ENCODE measurements at regions not wholly inside any gene's neighbourhood (a gene's known extent, or its start where the extent isn't known, plus 50 kb on each side); places are given as distances from the start of the nearest gene placed in this dataset.

DNA sequence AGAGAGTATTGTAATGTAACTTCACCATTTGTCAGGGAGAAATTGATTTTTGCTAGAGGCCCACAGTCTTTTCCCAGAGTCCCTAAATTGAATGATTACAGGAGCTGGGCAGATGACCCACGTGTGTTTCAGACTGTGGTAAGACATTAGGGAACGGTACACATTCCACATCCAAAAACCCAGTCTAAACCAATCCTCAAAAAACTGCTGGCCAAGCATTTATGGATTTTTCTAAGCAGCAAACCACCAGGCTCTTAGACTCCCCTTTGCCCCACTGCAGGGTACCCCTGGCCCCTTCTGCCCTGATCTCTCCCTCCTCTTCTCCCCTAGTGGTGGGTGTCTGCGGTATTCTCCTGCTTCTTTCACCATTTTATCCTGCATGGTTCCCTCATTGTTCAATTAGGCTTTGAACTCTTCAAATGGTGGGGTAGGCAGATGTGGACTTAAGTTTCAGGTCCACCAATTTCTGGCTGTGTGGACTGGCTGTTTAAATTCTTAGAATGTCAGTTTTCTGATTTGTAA, 135.5 kb upstream of the SORCS3 start:
- H3K4me3 ChIP-seq (ENCODE audit: low read length): no peak overlapping the region
- DNase-seq (ENCODE audit: low read depth, low spot score): no peak
- H3K36me3 ChIP-seq (ENCODE audit: control insufficient read depth, insufficient read depth, low read length): no peaks in the 10 kb centered on the region
- H3K4me1 ChIP-seq (ENCODE audit: control insufficient read depth, insufficient read depth, low read length): peaks cover 2% of the 10 kb centered on the region; the same call in 1 of the 2 replicates
- no CpG with 5 or more reads among the region's 3 CpGs for WGBS (ENCODE audit: insufficient coverage, insufficient read length)
- H3K27me3 ChIP-seq (ENCODE audit: control insufficient read depth, insufficient read depth, low read length): no peaks in the 10 kb centered on the region
- H3K27ac ChIP-seq (ENCODE audit: low read length): no peak overlapping the region
- H3K9me3 ChIP-seq (ENCODE audit: control insufficient read depth, insufficient read depth, low read length): no peaks in the 10 kb centered on the region

DNA sequence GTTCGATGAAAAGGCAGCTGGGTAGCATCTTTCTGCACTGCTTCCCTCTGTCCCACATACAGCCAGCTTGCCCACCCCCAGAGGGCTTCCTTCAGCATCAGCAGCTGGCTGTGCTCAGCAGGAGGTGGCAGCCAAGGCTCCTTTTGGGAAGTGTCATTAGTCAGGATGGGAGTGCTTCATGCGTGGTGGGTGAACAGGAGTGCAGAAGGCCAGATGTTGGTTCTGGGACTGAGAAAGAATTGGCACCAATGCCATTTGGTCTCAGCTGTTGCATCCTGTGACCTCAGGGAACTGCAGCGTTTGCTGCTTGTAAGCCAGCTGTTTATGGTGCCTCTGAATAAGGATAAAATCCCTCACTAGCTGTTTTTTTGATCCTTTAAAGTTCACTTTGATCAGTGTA, 131.1 kb upstream of the SORCS3 start:
- WGBS (ENCODE audit: insufficient coverage, insufficient read length): no CpG with 5 or more reads among the region's 3 CpGs
- no peak overlapping the region for H3K27ac ChIP-seq (ENCODE audit: low read length)
- H3K9me3 ChIP-seq (ENCODE audit: control insufficient read depth, insufficient read depth, low read length): no peaks in the 10 kb centered on the region
- no peak overlapping the region for H3K4me3 ChIP-seq (ENCODE audit: low read length)
- no peaks in the 10 kb centered on the region; the same call in 1 of the 2 replicates for H3K4me1 ChIP-seq (ENCODE audit: control insufficient read depth, insufficient read depth, low read length)
- no peak for DNase-seq (ENCODE audit: low read depth, low spot score)
- H3K36me3 ChIP-seq (ENCODE audit: control insufficient read depth, insufficient read depth, low read length): no peaks in the 10 kb centered on the region
- no peaks in the 10 kb centered on the region for H3K27me3 ChIP-seq (ENCODE audit: control insufficient read depth, insufficient read depth, low read length)

DNA sequence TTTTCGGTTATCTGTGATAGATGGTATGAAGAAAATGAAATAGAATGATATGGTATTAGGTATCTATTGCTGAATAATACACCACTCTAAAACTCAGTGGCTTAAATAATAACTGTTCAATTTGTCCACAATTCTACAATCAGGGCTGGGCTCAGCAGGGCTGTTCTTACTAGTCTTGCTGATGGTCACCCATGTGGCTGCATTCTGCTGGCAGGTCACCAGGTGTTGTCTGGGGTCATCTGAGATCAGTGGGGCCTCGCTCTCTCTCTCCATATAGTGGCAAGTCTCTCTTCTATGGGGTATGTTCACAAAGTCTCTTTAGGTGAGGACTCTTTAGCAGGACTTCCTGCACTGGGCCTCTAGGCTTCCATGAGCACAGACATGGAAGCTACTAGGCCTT, 130.4 kb upstream of the SORCS3 start:
- H3K9me3 ChIP-seq (ENCODE audit: control insufficient read depth, insufficient read depth, low read length): no peaks in the 10 kb centered on the region
- H3K27me3 ChIP-seq (ENCODE audit: control insufficient read depth, insufficient read depth, low read length): no peaks in the 10 kb centered on the region
- no peaks in the 10 kb centered on the region for H3K36me3 ChIP-seq (ENCODE audit: control insufficient read depth, insufficient read depth, low read length)
- no peaks in the 10 kb centered on the region; the same call in 1 of the 2 replicates for H3K4me1 ChIP-seq (ENCODE audit: control insufficient read depth, insufficient read depth, low read length)
- DNase-seq (ENCODE audit: low read depth, low spot score): no peak
- WGBS (ENCODE audit: insufficient coverage, insufficient read length): no CpG with 5 or more reads among the region's 2 CpGs
- no peak overlapping the region for H3K4me3 ChIP-seq (ENCODE audit: low read length)
- H3K27ac ChIP-seq (ENCODE audit: low read length): no peak overlapping the region

- peaks cover 3% of the 10 kb centered on the region; the same call in 1 of the 2 replicates for H3K4me1 ChIP-seq (ENCODE audit: control insufficient read depth, insufficient read depth, low read length)
- no CpG with 5 or more reads among the region's 8 CpGs for WGBS (ENCODE audit: insufficient coverage, insufficient read length)
- H3K36me3 ChIP-seq (ENCODE audit: control insufficient read depth, insufficient read depth, low read length): no peaks in the 10 kb centered on the region
- H3K27ac ChIP-seq (ENCODE audit: low read length): no peak overlapping the region
- no peak overlapping the region for H3K4me3 ChIP-seq (ENCODE audit: low read length)
- no peak for DNase-seq (ENCODE audit: low read depth, low spot score)
- no peaks in the 10 kb centered on the region for H3K9me3 ChIP-seq (ENCODE audit: control insufficient read depth, insufficient read depth, low read length)
- no peaks in the 10 kb centered on the region for H3K27me3 ChIP-seq (ENCODE audit: control insufficient read depth, insufficient read depth, low read length)
Measured at GRCh38 chr10:104512800-104513199, 128.3 kb upstream of the SORCS3 start.

GRCh38 chr10:104515678-104516199, 125.4 kb upstream of the SORCS3 start:
- Histone ChIP-seq H3K4me3 (ENCODE audit: low read length) (no peak overlapping the region), H3K4me1 (ENCODE audit: control insufficient read depth, insufficient read depth, low read length) (0 out of 2 replicates have a peak, but pooled peaks cover 3% of the 10 kb centered on the region), H3K9me3 (ENCODE audit: control insufficient read depth, insufficient read depth, low read length) (no peaks in the 10 kb centered on the region), H3K27ac (ENCODE audit: low read length) (no peak overlapping the region), H3K27me3 (ENCODE audit: control insufficient read depth, insufficient read depth, low read length) (no peaks in the 10 kb centered on the region), H3K36me3 (ENCODE audit: control insufficient read depth, insufficient read depth, low read length) (no peaks in the 10 kb centered on the region)
- no peak for DNase-seq (ENCODE audit: low read depth, low spot score)
- WGBS (ENCODE audit: insufficient coverage, insufficient read length): no CpG with 5 or more reads among the region's 2 CpGs

DNA sequence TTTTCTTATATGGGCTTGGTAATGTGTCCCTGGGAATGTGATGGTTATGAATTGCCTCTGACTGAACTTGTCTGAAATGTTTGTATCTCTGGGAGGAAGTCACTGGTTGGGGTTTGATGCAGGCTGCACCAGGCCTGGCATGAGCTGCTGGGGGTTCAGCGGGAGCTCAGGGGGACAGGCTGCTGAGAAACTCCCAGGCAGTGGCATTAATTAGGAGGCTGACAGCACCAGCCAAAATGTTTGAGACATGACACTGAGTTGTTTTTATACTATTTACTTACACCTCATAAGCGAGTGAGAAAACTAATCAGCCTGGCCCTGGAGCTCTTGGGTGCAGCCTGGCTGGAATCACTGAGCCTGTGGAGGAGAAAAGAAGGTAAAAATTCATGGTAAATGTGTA, 124.1 kb upstream of the SORCS3 start:
- DNase-seq (ENCODE audit: low read depth, low spot score): no peak
- no peaks in the 10 kb centered on the region for H3K9me3 ChIP-seq (ENCODE audit: control insufficient read depth, insufficient read depth, low read length)
- no peaks in the 10 kb centered on the region for H3K36me3 ChIP-seq (ENCODE audit: control insufficient read depth, insufficient read depth, low read length)
- H3K27ac ChIP-seq (ENCODE audit: low read length): no peak overlapping the region
- H3K4me3 ChIP-seq (ENCODE audit: low read length): no peak overlapping the region
- no CpG with 5 or more reads among the region's 2 CpGs for WGBS (ENCODE audit: insufficient coverage, insufficient read length)
- H3K27me3 ChIP-seq (ENCODE audit: control insufficient read depth, insufficient read depth, low read length): no peaks in the 10 kb centered on the region
- 0 out of 2 replicates have a peak, but pooled peaks cover 3% of the 10 kb centered on the region for H3K4me1 ChIP-seq (ENCODE audit: control insufficient read depth, insufficient read depth, low read length)

DNA sequence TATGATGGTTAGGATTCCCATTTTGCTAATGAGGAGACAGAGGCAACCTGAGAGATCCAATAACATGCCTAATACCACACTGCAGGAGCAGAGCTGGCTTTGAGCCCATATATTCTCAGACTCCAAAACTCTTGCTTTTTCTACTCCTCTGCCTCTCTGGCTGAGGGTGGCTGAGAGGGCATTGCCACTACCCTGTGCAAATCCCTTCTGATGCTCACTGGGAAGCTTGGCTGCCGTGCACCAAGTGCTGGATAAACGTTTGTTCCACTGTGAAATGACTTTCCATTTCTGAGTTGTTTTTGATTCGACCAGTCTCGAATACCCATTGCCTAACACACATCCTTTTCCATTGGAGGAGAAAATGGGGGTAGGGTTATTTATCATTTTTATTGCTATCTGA, 123.1 kb upstream of the SORCS3 start:
- no CpG with 5 or more reads among the region's 4 CpGs for WGBS (ENCODE audit: insufficient coverage, insufficient read length)
- no peaks in the 10 kb centered on the region for H3K27me3 ChIP-seq (ENCODE audit: control insufficient read depth, insufficient read depth, low read length)
- H3K4me3 ChIP-seq (ENCODE audit: low read length): no peak overlapping the region
- no peak overlapping the region for H3K27ac ChIP-seq (ENCODE audit: low read length)
- DNase-seq (ENCODE audit: low read depth, low spot score): no peak
- H3K4me1 ChIP-seq (ENCODE audit: control insufficient read depth, insufficient read depth, low read length): 0 out of 2 replicates have a peak, but pooled peaks cover 3% of the 10 kb centered on the region
- H3K36me3 ChIP-seq (ENCODE audit: control insufficient read depth, insufficient read depth, low read length): no peaks in the 10 kb centered on the region
- H3K9me3 ChIP-seq (ENCODE audit: control insufficient read depth, insufficient read depth, low read length): no peaks in the 10 kb centered on the region

GRCh38 chr10:104518891-104519290, 122.2 kb upstream of the SORCS3 start:
- Histone ChIP-seq H3K27ac (ENCODE audit: low read length) (no peak overlapping the region), H3K36me3 (ENCODE audit: control insufficient read depth, insufficient read depth, low read length) (no peaks in the 10 kb centered on the region), H3K9me3 (ENCODE audit: control insufficient read depth, insufficient read depth, low read length) (no peaks in the 10 kb centered on the region), H3K27me3 (ENCODE audit: control insufficient read depth, insufficient read depth, low read length) (no peaks in the 10 kb centered on the region), H3K4me3 (ENCODE audit: low read length) (no peak overlapping the region), H3K4me1 (ENCODE audit: control insufficient read depth, insufficient read depth, low read length) (0 out of 2 replicates have a peak, but pooled peaks cover 3% of the 10 kb centered on the region)
- no peak for DNase-seq (ENCODE audit: low read depth, low spot score)
- no CpG with 5 or more reads among the region's 6 CpGs for WGBS (ENCODE audit: insufficient coverage, insufficient read length)

DNA sequence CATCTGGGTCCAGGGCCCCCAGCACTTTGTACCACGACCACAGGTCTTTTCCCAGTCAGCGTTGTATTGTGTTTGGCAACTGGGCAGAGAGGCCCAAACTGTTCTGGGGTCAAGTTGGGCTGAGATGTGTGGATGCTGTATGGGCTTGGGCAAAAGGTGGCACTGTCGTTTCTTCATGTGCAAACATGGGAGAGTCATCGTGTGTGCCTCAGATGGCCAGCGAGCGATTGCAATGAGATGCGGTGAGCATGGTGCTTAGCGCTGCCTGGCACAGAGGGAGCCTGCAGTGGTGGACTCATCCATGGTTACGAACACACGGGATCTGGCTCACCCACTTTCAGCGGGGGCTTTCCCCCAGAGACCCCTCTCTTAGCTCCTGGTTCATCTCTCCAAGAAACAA, 120.4 kb upstream of the SORCS3 start:
- no CpG with 5 or more reads among the region's 11 CpGs for WGBS (ENCODE audit: insufficient coverage, insufficient read length)
- Histone ChIP-seq H3K9me3 (ENCODE audit: control insufficient read depth, insufficient read depth, low read length) (no peaks in the 10 kb centered on the region), H3K4me1 (ENCODE audit: control insufficient read depth, insufficient read depth, low read length) (0 out of 2 replicates have a peak, but pooled peaks cover 3% of the 10 kb centered on the region), H3K27ac (ENCODE audit: low read length) (no peak overlapping the region), H3K36me3 (ENCODE audit: control insufficient read depth, insufficient read depth, low read length) (no peaks in the 10 kb centered on the region), H3K4me3 (ENCODE audit: low read length) (no peak overlapping the region), H3K27me3 (ENCODE audit: control insufficient read depth, insufficient read depth, low read length) (no peaks in the 10 kb centered on the region; the same call in 1 of the 2 replicates)
- DNase-seq (ENCODE audit: low read depth, low spot score): no peak

GRCh38 chr10:104521901-104522694, 119.0 kb upstream of the SORCS3 start:
- H3K27me3 ChIP-seq (ENCODE audit: control insufficient read depth, insufficient read depth, low read length): no peaks in the 10 kb centered on the region; the same call in 1 of the 2 replicates
- DNase-seq (ENCODE audit: low read depth, low spot score): no peak
- WGBS (ENCODE audit: insufficient coverage, insufficient read length): no CpG with 5 or more reads among the region's 9 CpGs
- H3K27ac ChIP-seq (ENCODE audit: low read length): no peak overlapping the region
- H3K4me3 ChIP-seq (ENCODE audit: low read length): no peak overlapping the region
- H3K36me3 ChIP-seq (ENCODE audit: control insufficient read depth, insufficient read depth, low read length): no peaks in the 10 kb centered on the region
- H3K9me3 ChIP-seq (ENCODE audit: control insufficient read depth, insufficient read depth, low read length): no peaks in the 10 kb centered on the region
- no peaks in the 10 kb centered on the region for H3K4me1 ChIP-seq (ENCODE audit: control insufficient read depth, insufficient read depth, low read length)

Measured in iPS DF 6.9 (cell line).